ENCODE measurements at regions not wholly inside any gene's neighbourhood (a gene's known extent, or its start where the extent isn't known, plus 50 kb on each side); places are given as distances from the start of the nearest gene placed in this dataset.
A peak's percentile ranks its signal among the peaks of the same experiment; 100 is the strongest.

DNA sequence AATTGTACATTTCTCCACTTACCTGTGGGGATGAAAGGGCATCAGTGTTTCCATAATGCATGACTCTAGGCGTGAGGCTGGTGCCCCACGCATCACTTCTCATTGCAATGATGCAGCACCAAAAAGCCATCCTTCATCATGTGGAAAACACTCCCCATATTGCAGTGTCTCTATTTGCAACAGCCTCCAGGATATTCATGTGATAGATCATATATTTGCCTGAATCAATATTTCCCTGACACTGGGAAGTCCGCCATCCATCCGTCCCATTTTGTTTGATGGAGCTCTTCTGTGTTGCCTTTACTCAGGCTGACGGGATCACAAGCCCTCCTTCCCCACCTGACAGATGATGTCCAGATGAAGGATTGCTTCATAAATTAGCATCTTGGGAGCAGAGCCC, 74.5 kb upstream of the CAMK1G start:
- no peaks in the 10 kb centered on the region for H3K27me3 Mint-ChIP-seq (ENCODE audit: unreplicated experiment)
- H3K36me3 Mint-ChIP-seq (ENCODE audit: unreplicated experiment): no peaks in the 10 kb centered on the region
- no peak overlapping the region for H3K4me3 Mint-ChIP-seq (ENCODE audit: unreplicated experiment)
- no peak overlapping the region for H3K27ac Mint-ChIP-seq (ENCODE audit: unreplicated experiment)
- no peaks in the 10 kb centered on the region for H3K9me3 Mint-ChIP-seq (ENCODE audit: unreplicated experiment)
- TF ChIP-seq, protein P1, sequence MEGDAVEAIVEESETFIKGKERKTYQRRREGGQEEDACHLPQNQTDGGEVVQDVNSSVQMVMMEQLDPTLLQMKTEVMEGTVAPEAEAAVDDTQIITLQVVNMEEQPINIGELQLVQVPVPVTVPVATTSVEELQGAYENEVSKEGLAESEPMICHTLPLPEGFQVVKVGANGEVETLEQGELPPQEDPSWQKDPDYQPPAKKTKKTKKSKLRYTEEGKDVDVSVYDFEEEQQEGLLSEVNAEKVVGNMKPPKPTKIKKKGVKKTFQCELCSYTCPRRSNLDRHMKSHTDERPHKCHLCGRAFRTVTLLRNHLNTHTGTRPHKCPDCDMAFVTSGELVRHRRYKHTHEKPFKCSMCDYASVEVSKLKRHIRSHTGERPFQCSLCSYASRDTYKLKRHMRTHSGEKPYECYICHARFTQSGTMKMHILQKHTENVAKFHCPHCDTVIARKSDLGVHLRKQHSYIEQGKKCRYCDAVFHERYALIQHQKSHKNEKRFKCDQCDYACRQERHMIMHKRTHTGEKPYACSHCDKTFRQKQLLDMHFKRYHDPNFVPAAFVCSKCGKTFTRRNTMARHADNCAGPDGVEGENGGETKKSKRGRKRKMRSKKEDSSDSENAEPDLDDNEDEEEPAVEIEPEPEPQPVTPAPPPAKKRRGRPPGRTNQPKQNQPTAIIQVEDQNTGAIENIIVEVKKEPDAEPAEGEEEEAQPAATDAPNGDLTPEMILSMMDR (IDR thresholded peaks at IDR 0.05; ENCODE audit: partially characterized antibody, unreplicated experiment): no peak
- no peaks in the 10 kb centered on the region for H3K4me1 Mint-ChIP-seq (ENCODE audit: low read depth, unreplicated experiment)
- DNase-seq: no peak

DNA sequence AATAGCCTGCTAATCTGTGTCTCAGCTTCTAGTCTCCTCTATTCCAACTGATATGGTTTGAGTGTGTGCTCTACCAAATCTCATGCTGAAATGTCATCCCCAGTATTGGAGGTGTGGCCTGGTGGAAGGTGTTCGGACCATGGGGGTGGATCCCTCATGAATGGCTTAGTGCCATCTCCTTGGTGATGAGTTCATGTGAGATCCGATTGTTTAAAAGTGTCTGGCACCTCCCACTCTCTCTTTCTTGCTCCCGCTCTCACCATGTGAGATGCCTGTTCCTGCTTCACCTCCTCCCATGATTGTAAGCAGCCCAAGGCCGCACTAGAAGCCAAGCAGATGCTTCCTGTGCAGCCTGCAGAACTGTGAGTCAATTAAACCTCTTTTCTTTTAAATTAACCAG, 73.5 kb upstream of the CAMK1G start:
- no peak overlapping the region for H3K27ac Mint-ChIP-seq (ENCODE audit: unreplicated experiment)
- H3K4me1 Mint-ChIP-seq (ENCODE audit: low read depth, unreplicated experiment): no peaks in the 10 kb centered on the region
- H3K4me3 Mint-ChIP-seq (ENCODE audit: unreplicated experiment): no peak overlapping the region
- no peak for DNase-seq
- TF ChIP-seq, protein P1 (IDR thresholded peaks at IDR 0.05; ENCODE audit: partially characterized antibody, unreplicated experiment): no peak
- H3K27me3 Mint-ChIP-seq (ENCODE audit: unreplicated experiment): no peaks in the 10 kb centered on the region
- no peaks in the 10 kb centered on the region for H3K36me3 Mint-ChIP-seq (ENCODE audit: unreplicated experiment)
- no peaks in the 10 kb centered on the region for H3K9me3 Mint-ChIP-seq (ENCODE audit: unreplicated experiment)

DNA sequence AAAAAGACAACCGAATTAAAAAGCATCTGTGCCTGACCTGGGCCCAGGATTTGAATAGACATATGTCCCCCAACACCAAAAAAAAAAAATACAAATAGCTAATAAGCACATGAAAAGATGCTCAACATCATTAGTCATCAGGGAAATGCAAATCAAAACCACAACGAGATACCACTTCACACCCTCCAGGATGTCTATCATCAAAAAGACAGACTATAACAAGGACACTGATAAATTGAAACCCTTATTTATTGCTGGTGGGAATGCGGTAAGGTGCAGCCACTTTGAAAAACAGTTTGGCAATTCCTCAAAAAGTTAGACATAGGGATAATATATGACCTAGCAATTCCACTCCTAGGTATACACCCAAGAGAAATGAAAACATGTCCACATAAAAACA, 72.3 kb upstream of the CAMK1G start:
- Mint-ChIP-seq H3K4me1 (ENCODE audit: low read depth, unreplicated experiment) (no peaks in the 10 kb centered on the region), H3K9me3 (ENCODE audit: unreplicated experiment) (no peaks in the 10 kb centered on the region), H3K27me3 (ENCODE audit: unreplicated experiment) (no peaks in the 10 kb centered on the region), H3K4me3 (ENCODE audit: unreplicated experiment) (no peak overlapping the region), H3K36me3 (ENCODE audit: unreplicated experiment) (no peaks in the 10 kb centered on the region), H3K27ac (ENCODE audit: unreplicated experiment) (no peak overlapping the region)
- TF ChIP-seq, protein P1 (IDR thresholded peaks at IDR 0.05; ENCODE audit: partially characterized antibody, unreplicated experiment): no peak
- DNase-seq: no peak

DNA sequence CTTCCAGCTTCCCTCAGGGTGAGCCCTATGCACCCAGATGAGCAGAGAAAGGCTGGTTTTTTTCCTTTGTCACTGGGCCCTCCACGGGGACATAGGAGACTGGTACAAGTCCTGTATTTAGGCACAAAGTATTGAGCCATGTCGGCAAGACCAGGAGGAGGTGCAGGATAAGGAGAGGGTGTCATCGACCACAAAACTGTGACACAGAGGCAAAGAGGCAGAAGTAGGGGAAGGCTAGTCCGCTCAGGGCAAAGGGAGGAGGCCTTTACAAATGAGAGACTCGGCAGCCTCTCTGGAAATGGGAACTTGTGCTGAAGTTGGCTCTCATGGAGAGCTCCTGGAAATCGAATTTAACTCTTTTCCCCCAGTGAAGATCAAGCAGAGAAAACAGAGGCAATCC, 70.7 kb upstream of the CAMK1G start:
- Mint-ChIP-seq H3K4me1 (ENCODE audit: low read depth, unreplicated experiment) (no peaks in the 10 kb centered on the region), H3K27ac (ENCODE audit: unreplicated experiment) (no peak overlapping the region), H3K4me3 (ENCODE audit: unreplicated experiment) (no peak overlapping the region), H3K36me3 (ENCODE audit: unreplicated experiment) (no peaks in the 10 kb centered on the region), H3K9me3 (ENCODE audit: unreplicated experiment) (no peaks in the 10 kb centered on the region), H3K27me3 (ENCODE audit: unreplicated experiment) (no peaks in the 10 kb centered on the region)
- TF ChIP-seq, protein P1 (IDR thresholded peaks at IDR 0.05; ENCODE audit: partially characterized antibody, unreplicated experiment): no peak
- no peak for DNase-seq

DNA sequence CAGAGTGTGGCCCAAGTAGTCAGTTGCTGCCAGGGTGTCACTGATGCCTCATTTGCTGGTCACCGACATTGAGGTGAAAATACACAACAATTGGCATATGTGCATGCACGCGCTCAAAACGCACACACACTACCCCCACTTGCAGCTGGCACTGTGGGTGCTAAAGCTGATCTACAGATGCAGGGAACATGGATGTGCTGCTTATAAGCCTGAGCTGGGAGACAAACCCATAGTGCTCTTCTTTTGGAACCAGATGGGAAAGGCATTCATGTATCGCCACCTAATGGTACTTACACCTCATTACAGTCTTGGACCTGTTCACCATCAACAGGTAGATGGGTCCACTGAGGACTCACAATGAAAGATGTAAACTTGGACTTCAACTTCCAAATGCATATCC, 70.3 kb upstream of the CAMK1G start:
- H3K4me1 Mint-ChIP-seq (ENCODE audit: low read depth, unreplicated experiment): no peaks in the 10 kb centered on the region
- no peaks in the 10 kb centered on the region for H3K36me3 Mint-ChIP-seq (ENCODE audit: unreplicated experiment)
- H3K27ac Mint-ChIP-seq (ENCODE audit: unreplicated experiment): no peak overlapping the region
- no peak overlapping the region for H3K4me3 Mint-ChIP-seq (ENCODE audit: unreplicated experiment)
- H3K27me3 Mint-ChIP-seq (ENCODE audit: unreplicated experiment): no peaks in the 10 kb centered on the region
- TF ChIP-seq, protein P1 (IDR thresholded peaks at IDR 0.05; ENCODE audit: partially characterized antibody, unreplicated experiment): peak; percentile 75
- DNase-seq: no peak
- H3K9me3 Mint-ChIP-seq (ENCODE audit: unreplicated experiment): no peaks in the 10 kb centered on the region
